HPDE6-E6E7 (cell line): ENCODE measurements at regions not wholly inside any gene's neighbourhood (a gene's known extent, or its start where the extent isn't known, plus 50 kb on each side); places are given as distances from the start of the nearest gene placed in this dataset.

Experiments
- DNase-seq: peaks from one replicate; pipeline ENCODE4 v3.0.0; 2011; ENCODE audit warnings: missing footprints; ENCODE audit errors: extremely low spot score

- no peak for DNase-seq
These were observed 83.6 kb upstream of the BNC2 start for GRCh38 chr9:16954040-16954439.

GRCh38 chr9:16951502-16951901, 81.0 kb upstream of the BNC2 start:
- no peak for DNase-seq

GRCh38 chr9:16950051-16950450, 79.6 kb upstream of the BNC2 start:
- no peak for DNase-seq

- DNase-seq, result no peak
These were observed 60.1 kb upstream of the BNC2 start for GRCh38 chr9:16930578-16930977.

GRCh38 chr9:16928179-16928945, 57.9 kb upstream of the BNC2 start:
- no peak for DNase-seq

GRCh38 chr9:16925426-16925825, 55.0 kb upstream of the BNC2 start:
- no peak for DNase-seq

GRCh38 chr9:16924311-16924915, 53.9 kb upstream of the BNC2 start:
- no peak for DNase-seq

GRCh38 chr9:16921855-16922254, 51.4 kb upstream of the BNC2 start:
- DNase-seq, result peak; percentile 16
